ENCODE measurements at regions not wholly inside any gene's neighbourhood (a gene's known extent, or its start where the extent isn't known, plus 50 kb on each side); places are given as distances from the start of the nearest gene placed in this dataset.

DNA sequence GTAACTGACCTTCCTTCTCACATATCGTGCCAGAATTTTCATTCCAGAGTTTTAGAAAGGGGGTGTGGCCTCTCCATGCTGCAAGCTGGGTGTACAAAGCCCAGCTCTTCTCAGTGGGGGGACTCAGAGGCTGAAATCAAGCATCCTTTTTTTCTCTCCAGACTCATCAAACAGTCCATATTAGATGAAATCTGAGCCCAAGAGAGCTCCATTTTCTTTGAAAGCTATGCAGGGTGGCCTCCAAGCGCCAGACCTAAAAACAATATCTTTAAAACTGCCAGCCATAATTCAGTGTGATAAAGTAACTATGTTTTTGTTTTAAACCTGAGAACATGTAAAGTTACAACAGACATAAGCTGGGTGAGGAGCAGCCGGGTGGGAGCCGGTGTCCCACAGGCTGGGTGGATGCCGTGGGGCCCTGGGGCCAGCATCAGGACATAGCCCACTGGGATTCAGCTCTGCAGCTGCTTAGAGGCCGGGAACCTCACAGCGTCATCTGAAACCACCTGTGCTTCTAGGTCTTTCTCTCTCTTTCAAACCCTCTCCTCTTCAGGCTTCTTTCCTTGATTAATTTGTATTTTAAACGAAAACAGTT, 249.2 kb downstream of the ZNF536 start:
- ATAC-seq (no peak), DNase-seq (no peak)
- no peak for TF ChIP-seq CTCF (IDR thresholded peaks at IDR 0.05)
- Histone ChIP-seq H3K36me3 (no peaks in the 10 kb centered on the region), H3K27ac (no peak overlapping the region), H3K27me3 (peaks cover 0 to 13% (median 0%) of the 10 kb centered on the region in 7 donors), H3K9me3 (peaks cover 0 to 13% (median 0%) of the 10 kb centered on the region in 11 donors), H3K4me1 (no peaks in the 10 kb centered on the region), H3K4me3 (no peak overlapping the region)
- intact Hi-C loops (cut with DNase I), result no loop called here
- WGBS, 2 donors, result 66 to 71% methylated on average over 8 of the region's 8 CpGs

DNA sequence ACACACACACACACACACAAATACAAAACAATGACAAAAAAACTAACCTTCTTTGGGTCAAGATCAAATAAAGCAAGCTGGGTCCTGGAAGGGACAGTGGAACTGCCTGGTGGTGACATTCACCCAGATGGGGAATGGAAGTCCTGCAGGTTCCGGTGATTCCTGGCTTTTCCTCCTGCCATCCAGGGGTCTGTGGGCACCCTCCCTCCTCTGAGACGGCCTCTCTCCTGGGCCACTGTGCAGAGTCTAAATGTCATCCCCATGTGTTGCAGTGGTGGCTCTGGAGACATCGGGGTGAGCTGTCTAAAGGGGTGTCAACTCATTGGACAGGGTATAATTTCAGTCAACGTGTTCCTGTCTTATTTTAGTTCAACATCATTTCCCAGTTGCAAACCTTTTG, 248.2 kb downstream of the ZNF536 start:
- peaks cover 0 to 13% (median 0%) of the 10 kb centered on the region in 11 donors for H3K9me3 ChIP-seq
- DNase-seq (no peak), ATAC-seq (no peak)
- intact Hi-C loops (cut with DNase I), result no loop called here
- no peaks in the 10 kb centered on the region for H3K4me1 ChIP-seq
- no peaks in the 10 kb centered on the region for H3K36me3 ChIP-seq
- WGBS, 2 donors, result 77 to 81% methylated on average over 4 of the region's 4 CpGs
- H3K27me3 ChIP-seq, result peaks cover 0 to 13% (median 0%) of the 10 kb centered on the region in 7 donors
- no peak for TF ChIP-seq CTCF (IDR thresholded peaks at IDR 0.05)
- no peak overlapping the region for H3K27ac ChIP-seq
- H3K4me3 ChIP-seq, result no peak overlapping the region

DNA sequence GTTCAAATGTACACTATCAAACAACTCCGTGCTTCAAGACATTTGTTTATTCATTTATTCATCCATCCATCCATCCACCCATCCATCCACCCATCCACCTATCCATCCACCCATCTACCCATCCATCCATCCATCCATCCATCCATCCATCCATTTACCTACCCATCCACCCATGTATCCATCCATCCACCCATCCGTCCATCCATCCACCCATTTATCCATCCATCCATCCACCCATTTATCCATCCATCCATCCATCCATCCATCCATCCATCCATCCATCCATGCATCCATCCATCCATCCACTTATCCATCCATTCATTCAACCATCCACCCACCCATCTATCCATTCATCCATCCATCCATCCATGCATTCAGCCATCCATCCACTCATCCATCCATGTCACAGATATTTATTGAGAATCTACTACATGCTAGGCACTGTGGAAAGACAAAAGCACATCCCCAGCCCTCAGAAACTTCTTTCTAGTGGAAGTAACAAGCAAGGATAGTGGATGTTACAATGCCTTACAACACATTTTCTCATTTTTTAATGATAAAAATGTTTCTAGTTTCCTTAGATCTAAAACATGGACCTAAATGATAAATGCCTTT, 237.6 kb downstream of the ZNF536 start:
- intact Hi-C loops (cut with DNase I), result no loop called here
- no peak overlapping the region for H3K27ac ChIP-seq
- H3K9me3 ChIP-seq, result no peaks in the 10 kb centered on the region

DNA sequence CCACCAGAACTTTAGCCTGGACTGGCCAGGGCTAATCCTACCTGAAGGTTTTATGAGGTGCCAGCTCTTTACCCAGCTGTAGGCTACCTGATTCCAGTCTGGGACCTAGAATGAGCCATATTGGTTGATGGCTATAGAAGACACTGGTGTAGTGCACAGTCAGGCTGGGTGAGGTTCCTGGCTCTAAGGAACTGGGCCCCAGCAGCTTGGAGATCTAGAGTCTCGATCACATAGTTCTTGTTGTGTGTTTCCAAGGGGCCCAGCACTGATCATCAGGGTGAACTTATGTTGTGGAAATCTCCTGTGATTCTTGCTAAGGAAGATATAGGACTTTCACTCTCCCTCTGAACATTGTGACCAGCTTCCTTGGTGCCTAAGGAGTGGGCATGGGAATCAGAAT, 236.3 kb downstream of the ZNF536 start:
- ATAC-seq (no peak), DNase-seq (no peak)
- Histone ChIP-seq H3K9me3 (no peaks in the 10 kb centered on the region), H3K36me3 (no peaks in the 10 kb centered on the region), H3K27me3 (peaks cover 0 to 9% (median 0%) of the 10 kb centered on the region in 7 donors), H3K4me1 (no peaks in the 10 kb centered on the region), H3K27ac (no peak overlapping the region), H3K4me3 (no peak overlapping the region)
- TF ChIP-seq CTCF (IDR thresholded peaks at IDR 0.05), result no peak
- 83 to 88% methylated on average over 1 of the region's 1 CpG for WGBS, 2 donors
- intact Hi-C loops (cut with DNase I), result no loop called here

More for the DNA sequence above, 237.6 kb downstream of the ZNF536 start:
- ATAC-seq (no peak), DNase-seq (no peak)
- 85 to 94% methylated on average over 2 of the region's 2 CpGs for WGBS, 2 donors
- Histone ChIP-seq H3K4me1 (no peaks in the 10 kb centered on the region), H3K27me3 (peaks cover 0 to 9% (median 0%) of the 10 kb centered on the region in 7 donors), H3K36me3 (no peaks in the 10 kb centered on the region), H3K4me3 (no peak overlapping the region)
- TF ChIP-seq CTCF (IDR thresholded peaks at IDR 0.05), result no peak
